ENCODE measurements at regions not wholly inside any gene's neighbourhood (a gene's known extent, or its start where the extent isn't known, plus 50 kb on each side); places are given as distances from the start of the nearest gene placed in this dataset.

- DNase-seq: no peak
- Mint-ChIP-seq H3K36me3 (ENCODE audit: low read depth) (no peaks in the 10 kb centered on the region; the same call in 1 of the 2 replicates), H3K4me1 (ENCODE audit: low read depth) (peaks cover 20% of the 10 kb centered on the region), H3K27ac (no peak overlapping the region), H3K4me3 (no peak overlapping the region), H3K9me3 (peaks cover 4% of the 10 kb centered on the region; the same call in 1 of the 2 replicates), H3K27me3 (ENCODE audit: insufficient read depth) (peaks cover 2% of the 10 kb centered on the region; the same call in 1 of the 2 replicates)
- TF ChIP-seq CTCF (IDR thresholded peaks at IDR 0.05): peak; percentile 37; the same call in 1 of the 2 replicates
Measured at GRCh38 chr4:184575306-184575705, 73.9 kb downstream of the CASP3 start.

- Mint-ChIP-seq H3K9me3 (peaks cover 4% of the 10 kb centered on the region; the same call in 1 of the 2 replicates), H3K36me3 (ENCODE audit: low read depth) (no peaks in the 10 kb centered on the region; the same call in 1 of the 2 replicates), H3K4me1 (ENCODE audit: low read depth) (peaks cover 20% of the 10 kb centered on the region), H3K27ac (peak overlapping the region; percentile 51; the same call in 1 of the 2 replicates), H3K4me3 (peak overlapping the region; percentile 13; the same call in 1 of the 2 replicates), H3K27me3 (ENCODE audit: insufficient read depth) (peaks cover 2% of the 10 kb centered on the region; the same call in 1 of the 2 replicates)
- TF ChIP-seq CTCF (IDR thresholded peaks at IDR 0.05): no peak
- no peak for DNase-seq
Measured at GRCh38 chr4:184574861-184575260, 74.4 kb downstream of the CASP3 start.

- Mint-ChIP-seq H3K27ac (peak overlapping the region; percentile 54), H3K4me1 (ENCODE audit: low read depth) (peaks cover 20% of the 10 kb centered on the region), H3K4me3 (peak overlapping the region; percentile 48; the same call in 1 of the 2 replicates), H3K36me3 (ENCODE audit: low read depth) (no peaks in the 10 kb centered on the region), H3K27me3 (ENCODE audit: insufficient read depth) (peaks cover 2% of the 10 kb centered on the region; the same call in 1 of the 2 replicates), H3K9me3 (peaks cover 4% of the 10 kb centered on the region; the same call in 1 of the 2 replicates)
- peak; percentile 74 for DNase-seq
- no peak for TF ChIP-seq CTCF (IDR thresholded peaks at IDR 0.05)
Measured at GRCh38 chr4:184573701-184574100, 75.5 kb downstream of the CASP3 start.

DNA sequence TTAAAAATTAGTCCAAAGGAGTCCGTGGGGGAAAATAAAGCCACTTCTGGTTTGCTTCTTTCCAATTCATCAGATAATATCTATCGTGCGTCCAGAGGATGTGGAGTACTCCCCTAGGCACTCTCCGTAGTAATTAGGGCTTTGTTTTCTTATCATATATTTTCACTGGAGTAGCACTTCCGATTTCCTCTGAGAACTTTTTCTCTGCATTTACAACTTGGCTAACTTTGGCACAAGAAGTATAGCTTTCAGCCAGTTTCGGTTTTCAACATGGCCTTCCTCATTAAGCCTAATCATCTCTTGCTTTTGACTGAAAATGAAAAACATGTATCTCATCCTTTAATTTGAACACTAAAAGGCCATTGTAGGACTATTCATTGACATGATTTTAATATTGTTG, 80.5 kb downstream of the CASP3 start:
- peaks cover 1% of the 10 kb centered on the region for H3K27me3 Mint-ChIP-seq (ENCODE audit: insufficient read depth)
- H3K27ac Mint-ChIP-seq: no peak overlapping the region
- H3K4me1 Mint-ChIP-seq (ENCODE audit: low read depth): peaks cover 3% of the 10 kb centered on the region
- DNase-seq: no peak
- H3K9me3 Mint-ChIP-seq: peaks cover 1% of the 10 kb centered on the region; the same call in 1 of the 2 replicates
- H3K4me3 Mint-ChIP-seq: peak overlapping the region; percentile 30; the same call in 1 of the 2 replicates
- TF ChIP-seq CTCF (IDR thresholded peaks at IDR 0.05): no peak
- H3K36me3 Mint-ChIP-seq (ENCODE audit: low read depth): no peaks in the 10 kb centered on the region

GRCh38 chr4:184563621-184564020, 85.6 kb downstream of the CASP3 start:
- H3K9me3 Mint-ChIP-seq: no peaks in the 10 kb centered on the region
- H3K36me3 Mint-ChIP-seq (ENCODE audit: low read depth): no peaks in the 10 kb centered on the region
- no peak overlapping the region for H3K4me3 Mint-ChIP-seq
- no peak for TF ChIP-seq CTCF (IDR thresholded peaks at IDR 0.05)
- peaks cover 9% of the 10 kb centered on the region for H3K27me3 Mint-ChIP-seq (ENCODE audit: insufficient read depth)
- DNase-seq: no peak
- no peak overlapping the region for H3K27ac Mint-ChIP-seq
- no peaks in the 10 kb centered on the region; the same call in 1 of the 2 replicates for H3K4me1 Mint-ChIP-seq (ENCODE audit: low read depth)

Measured in HFFc6 (cell line).